Loucy (cell line): ENCODE measurements at regions not wholly inside any gene's neighbourhood (a gene's known extent, or its start where the extent isn't known, plus 50 kb on each side); places are given as distances from the start of the nearest gene placed in this dataset.

Source experiments
- EZH2phosphoT487 ChIP-seq: fragments of 200-600 bp; IDR thresholded peaks from 2 replicates; pipeline ENCODE4 v1.6.1; 2018; ENCODE audit warnings: antibody characterized with exemption, mild to moderate bottlenecking, moderate library complexity, borderline replicate concordance
- TF ChIP-seq, protein P1 (sequence below): fragments of 200-600 bp; sonication (generic); conservative IDR thresholded peaks from 2 replicates; pipeline ENCODE4 v1.5.1; 2014; ENCODE audit warnings: mild to moderate bottlenecking, antibody characterized with exemption, low read length

- TF ChIP-seq, protein P1, sequence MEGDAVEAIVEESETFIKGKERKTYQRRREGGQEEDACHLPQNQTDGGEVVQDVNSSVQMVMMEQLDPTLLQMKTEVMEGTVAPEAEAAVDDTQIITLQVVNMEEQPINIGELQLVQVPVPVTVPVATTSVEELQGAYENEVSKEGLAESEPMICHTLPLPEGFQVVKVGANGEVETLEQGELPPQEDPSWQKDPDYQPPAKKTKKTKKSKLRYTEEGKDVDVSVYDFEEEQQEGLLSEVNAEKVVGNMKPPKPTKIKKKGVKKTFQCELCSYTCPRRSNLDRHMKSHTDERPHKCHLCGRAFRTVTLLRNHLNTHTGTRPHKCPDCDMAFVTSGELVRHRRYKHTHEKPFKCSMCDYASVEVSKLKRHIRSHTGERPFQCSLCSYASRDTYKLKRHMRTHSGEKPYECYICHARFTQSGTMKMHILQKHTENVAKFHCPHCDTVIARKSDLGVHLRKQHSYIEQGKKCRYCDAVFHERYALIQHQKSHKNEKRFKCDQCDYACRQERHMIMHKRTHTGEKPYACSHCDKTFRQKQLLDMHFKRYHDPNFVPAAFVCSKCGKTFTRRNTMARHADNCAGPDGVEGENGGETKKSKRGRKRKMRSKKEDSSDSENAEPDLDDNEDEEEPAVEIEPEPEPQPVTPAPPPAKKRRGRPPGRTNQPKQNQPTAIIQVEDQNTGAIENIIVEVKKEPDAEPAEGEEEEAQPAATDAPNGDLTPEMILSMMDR, result no peak
- no peak for TF ChIP-seq EZH2phosphoT487
Measured at GRCh38 chr7:125559921-125560320, 630.3 kb upstream of the POT1 start.
